ENCODE measurements at regions not wholly inside any gene's neighbourhood (a gene's known extent, or its start where the extent isn't known, plus 50 kb on each side); places are given as distances from the start of the nearest gene placed in this dataset.

GRCh38 chr6:50217841-50218240 lies 168.1 kb upstream of the DEFB112 start:
- no peak for DNase-seq (ENCODE audit: low spot score)

GRCh38 chr6:50236164-50236563 lies 186.4 kb upstream of the DEFB112 start:
- no peak for DNase-seq (ENCODE audit: low spot score)

- DNase-seq (ENCODE audit: low spot score), result no peak
Observed at GRCh38 chr6:50239853-50240252, 190.1 kb upstream of the DEFB112 start.

GRCh38 chr6:50240986-50241385 lies 191.3 kb upstream of the DEFB112 start:
- no peak for DNase-seq (ENCODE audit: low spot score)

- no peak for DNase-seq (ENCODE audit: low spot score)
Observed at GRCh38 chr6:50249493-50249892, 199.8 kb upstream of the DEFB112 start.

GRCh38 chr6:50257322-50257721 lies 207.6 kb upstream of the DEFB112 start:
- DNase-seq (ENCODE audit: low spot score), result no peak

GRCh38 chr6:50259903-50260302 lies 210.2 kb upstream of the DEFB112 start:
- no peak for DNase-seq (ENCODE audit: low spot score)

- peak; percentile 44 for DNase-seq (ENCODE audit: low spot score)
Observed at GRCh38 chr6:50264995-50265571, 215.4 kb upstream of the DEFB112 start.

- DNase-seq (ENCODE audit: low spot score), result no peak
Observed at GRCh38 chr6:50270415-50270814, 220.7 kb upstream of the DEFB112 start.

- no peak for DNase-seq (ENCODE audit: low spot score)
Observed at GRCh38 chr6:50271266-50271665, 221.5 kb upstream of the DEFB112 start.

GRCh38 chr6:50271817-50272216 lies 222.1 kb upstream of the DEFB112 start:
- DNase-seq (ENCODE audit: low spot score), result no peak

- DNase-seq (ENCODE audit: low spot score), result no peak
Observed at GRCh38 chr6:50272611-50273010, 222.9 kb upstream of the DEFB112 start.

GRCh38 chr6:50276771-50277261 lies 227.1 kb upstream of the DEFB112 start:
- no peak for DNase-seq (ENCODE audit: low spot score)

- DNase-seq (ENCODE audit: low spot score), result no peak
Observed at GRCh38 chr6:50277774-50278173, 228.0 kb upstream of the DEFB112 start.

GRCh38 chr6:50278663-50279062 lies 228.9 kb upstream of the DEFB112 start:
- DNase-seq (ENCODE audit: low spot score), result no peak

- DNase-seq (ENCODE audit: low spot score), result no peak
Observed at GRCh38 chr6:50285735-50286134, 236.0 kb upstream of the DEFB112 start.

GRCh38 chr6:50288241-50288640 lies 238.5 kb upstream of the DEFB112 start:
- no peak for DNase-seq (ENCODE audit: low spot score)

GRCh38 chr6:50288881-50289280 lies 239.2 kb upstream of the DEFB112 start:
- no peak for DNase-seq (ENCODE audit: low spot score)

GRCh38 chr6:50289366-50289765 lies 239.6 kb upstream of the DEFB112 start:
- no peak for DNase-seq (ENCODE audit: low spot score)

GRCh38 chr6:50301307-50301706 lies 251.6 kb upstream of the DEFB112 start:
- DNase-seq (ENCODE audit: low spot score), result no peak

- no peak for DNase-seq (ENCODE audit: low spot score)
Observed at GRCh38 chr6:50305660-50306059, 255.9 kb upstream of the DEFB112 start.

GRCh38 chr6:50318536-50318935 lies 268.8 kb upstream of the DEFB112 start:
- DNase-seq (ENCODE audit: low spot score), result no peak

- no peak for DNase-seq (ENCODE audit: low spot score)
Observed at GRCh38 chr6:50330347-50330746, 280.6 kb upstream of the DEFB112 start.

GRCh38 chr6:50330963-50331362 lies 281.2 kb upstream of the DEFB112 start:
- DNase-seq (ENCODE audit: low spot score), result no peak

GRCh38 chr6:50333696-50334095 lies 284.0 kb upstream of the DEFB112 start:
- no peak for DNase-seq (ENCODE audit: low spot score)
